Prostate gland (tissue), 2 donors: ENCODE measurements at regions not wholly inside any gene's neighbourhood (a gene's known extent, or its start where the extent isn't known, plus 50 kb on each side); places are given as distances from the start of the nearest gene placed in this dataset.
A peak's percentile ranks its signal among the peaks of the same experiment; 100 is the strongest.

ENCODE experiments used
- DNase-seq: peaks from one replicate; pipeline ENCODE4 v3.0.0-alpha.2; 2019; ENCODE audit warnings: low spot score
- H3K27ac ChIP-seq, 2 donors: fragments of 200-600 bp; sonication (generic); 2 replicates each; pipeline ENCODE4 v1.5.1; 2017 to 2019
- H3K27me3 ChIP-seq: fragments of 200-600 bp; sonication (generic); replicated peaks from 2 replicates; pipeline ENCODE4 v1.5.1; 2019; ENCODE audit not compliant: insufficient read depth
- H3K36me3 ChIP-seq, 2 donors: fragments of 200-600 bp; sonication (generic); 1 replicate in 1 of 2; 2 replicates in 1 of 2; pipeline versions ENCODE4 v1.5.1 to v1.8.1; 2017 to 2019
- H3K4me1 ChIP-seq: fragments of 200-600 bp; sonication (generic); replicated peaks from 2 replicates; pipeline ENCODE4 v1.5.1; 2019
- H3K4me3 ChIP-seq, 2 donors: fragments of 200-600 bp; sonication (generic); 2 replicates each; pipeline ENCODE4 v1.5.1; 2017 to 2019
- H3K9me3 ChIP-seq: fragments of 200-600 bp; sonication (generic); 2 replicates; pipeline ENCODE4 v1.5.1; 2017
- POLR2A ChIP-seq: fragments of 450-650 bp; IDR thresholded peaks from one replicate; pipeline ENCODE4 v1.6.1; 2016; ENCODE audit warnings: antibody characterized with exemption, mild to moderate bottlenecking
- POLR2AphosphoS5 ChIP-seq: sonication (generic); formaldehyde crosslinking; IDR thresholded peaks from one replicate; pipeline ENCODE4 v1.6.1; 2017; ENCODE audit warnings: antibody characterized with exemption
- WGBS: methylation state at CpG from one replicate; pipeline ENCODE4 v1.1.5; 2018; 5-methylcytosine and 5-hydroxymethylcytosine counted together
- intact Hi-C: fragments of 100-400 bp; cut with DNase I; formaldehyde crosslinking; loops from one replicate; pipeline ENCODE4 v1.14.2; 2022
- TF ChIP-seq, protein P1 (sequence below), 4 experiments: fragments of 200-600 bp in 2 of 4; fragments of 450-650 bp in 2 of 4; sonication (generic) in 2 of 4; IDR thresholded peaks; 1 replicate in 3 of 4; 2 replicates in 1 of 4; pipeline ENCODE4 v1.5.1; 2016 to 2019; ENCODE audit warnings: antibody characterized with exemption in 4 of 4, mild to moderate bottlenecking in 2 of 4, moderate library complexity in 2 of 4

DNA sequence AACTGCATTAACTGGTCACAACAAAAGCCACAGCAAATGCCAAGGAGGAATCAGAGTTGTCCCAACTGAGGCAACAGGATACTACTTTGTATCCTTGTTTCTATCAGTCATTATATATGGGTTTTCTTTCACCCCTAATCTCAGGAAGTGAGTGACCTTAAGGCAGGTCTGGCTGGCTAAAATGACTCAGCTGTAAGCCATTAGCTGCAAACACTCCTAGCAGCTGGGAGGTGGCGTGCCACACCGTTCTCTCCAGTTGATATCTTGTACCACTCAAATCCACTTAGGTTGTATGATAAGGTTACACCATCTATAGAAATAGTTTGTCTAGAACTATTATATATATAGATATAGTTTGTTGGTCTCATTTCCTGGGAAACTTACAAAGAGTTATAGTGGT lies 171.1 kb upstream of the MC4R start:
- WGBS, result 98% methylated on average over 2 of the region's 2 CpGs
- Histone ChIP-seq H3K27me3 (no peaks in the 10 kb centered on the region), H3K27ac (no peak overlapping the region), H3K4me1 (no peaks in the 10 kb centered on the region), H3K4me3 (no peak overlapping the region), H3K36me3 (no peaks in the 10 kb centered on the region), H3K9me3 (no peaks in the 10 kb centered on the region)
- intact Hi-C loops, result no loop called here
- TF ChIP-seq, protein P1, sequence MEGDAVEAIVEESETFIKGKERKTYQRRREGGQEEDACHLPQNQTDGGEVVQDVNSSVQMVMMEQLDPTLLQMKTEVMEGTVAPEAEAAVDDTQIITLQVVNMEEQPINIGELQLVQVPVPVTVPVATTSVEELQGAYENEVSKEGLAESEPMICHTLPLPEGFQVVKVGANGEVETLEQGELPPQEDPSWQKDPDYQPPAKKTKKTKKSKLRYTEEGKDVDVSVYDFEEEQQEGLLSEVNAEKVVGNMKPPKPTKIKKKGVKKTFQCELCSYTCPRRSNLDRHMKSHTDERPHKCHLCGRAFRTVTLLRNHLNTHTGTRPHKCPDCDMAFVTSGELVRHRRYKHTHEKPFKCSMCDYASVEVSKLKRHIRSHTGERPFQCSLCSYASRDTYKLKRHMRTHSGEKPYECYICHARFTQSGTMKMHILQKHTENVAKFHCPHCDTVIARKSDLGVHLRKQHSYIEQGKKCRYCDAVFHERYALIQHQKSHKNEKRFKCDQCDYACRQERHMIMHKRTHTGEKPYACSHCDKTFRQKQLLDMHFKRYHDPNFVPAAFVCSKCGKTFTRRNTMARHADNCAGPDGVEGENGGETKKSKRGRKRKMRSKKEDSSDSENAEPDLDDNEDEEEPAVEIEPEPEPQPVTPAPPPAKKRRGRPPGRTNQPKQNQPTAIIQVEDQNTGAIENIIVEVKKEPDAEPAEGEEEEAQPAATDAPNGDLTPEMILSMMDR (IDR thresholded peaks at IDR 0.05), result no peak
- TF ChIP-seq POLR2AphosphoS5 (no peak), POLR2A (no peak)
- no peak for DNase-seq

DNA sequence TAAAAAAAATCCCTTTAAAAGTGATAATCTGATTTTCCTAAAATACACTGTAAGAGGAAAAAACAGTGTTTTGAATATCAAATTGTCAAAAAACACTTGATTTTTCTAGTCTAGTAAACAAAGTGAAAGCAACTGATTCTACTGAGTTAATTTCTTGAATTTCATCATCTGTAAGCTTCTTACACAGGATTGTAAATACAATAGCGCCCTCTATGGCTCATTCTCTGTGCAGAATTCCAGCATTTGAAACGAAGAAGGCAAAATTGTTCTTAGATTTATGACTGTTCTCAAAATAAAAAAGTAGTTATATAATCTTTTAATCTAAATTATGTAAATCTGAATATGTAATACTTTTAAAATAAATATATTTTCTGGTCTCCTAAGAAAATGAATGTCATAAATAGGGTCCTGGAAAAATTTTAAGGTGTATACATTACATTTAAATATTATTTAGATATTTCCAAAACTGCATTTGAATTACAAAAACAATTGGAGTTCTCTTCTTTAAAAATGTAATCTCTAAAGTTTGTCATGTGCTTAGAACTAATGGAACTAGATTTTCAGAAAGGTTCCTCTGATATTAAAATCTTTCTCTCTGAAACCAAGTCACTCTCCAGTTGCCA lies 176.9 kb upstream of the MC4R start:
- WGBS, result 0% methylated on average over 2 of the region's 2 CpGs
- Histone ChIP-seq H3K4me1 (no peaks in the 10 kb centered on the region), H3K36me3 (no peaks in the 10 kb centered on the region), H3K9me3 (no peaks in the 10 kb centered on the region), H3K27ac (no peak overlapping the region), H3K4me3 (no peak overlapping the region), H3K27me3 (no peaks in the 10 kb centered on the region)
- intact Hi-C loops, result loop anchor here (5.0 kb wide), 1 partner anchor 562 kb away; no protein-coding TSS in a partner anchor
- no peak for TF ChIP-seq POLR2AphosphoS5
- TF ChIP-seq, protein P1 (IDR thresholded peaks at IDR 0.05), result peak; percentile 42 to 71 (median 57)
- TF ChIP-seq POLR2A, result no peak
- peak; percentile 11 for DNase-seq

DNA sequence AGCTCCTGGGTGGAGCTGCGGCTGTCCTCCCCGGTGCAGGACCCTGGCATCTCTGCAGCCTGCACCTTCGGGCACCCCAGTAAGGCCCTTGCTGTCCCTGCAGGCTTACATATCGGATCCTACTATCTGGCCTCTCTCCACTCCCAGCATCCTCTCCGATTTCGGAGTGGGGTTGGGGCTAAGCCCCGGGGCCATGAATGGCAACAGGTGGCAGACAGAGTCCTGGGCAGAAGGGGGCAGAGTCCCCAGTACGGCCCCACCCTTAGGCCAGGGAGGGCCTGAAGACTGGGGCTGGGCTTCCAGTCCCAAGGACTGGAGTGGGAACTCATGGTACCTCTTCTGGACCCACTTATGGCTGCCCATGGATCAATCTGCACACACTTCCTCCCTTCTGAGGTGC lies 180.4 kb upstream of the MC4R start:
- TF ChIP-seq POLR2AphosphoS5 (no peak), POLR2A (no peak)
- TF ChIP-seq, protein P1 (IDR thresholded peaks at IDR 0.05), result no peak
- DNase-seq, result no peak
- H3K27ac ChIP-seq, result no peak overlapping the region
- no peaks in the 10 kb centered on the region for H3K36me3 ChIP-seq
- H3K4me3 ChIP-seq, result no peak overlapping the region
- H3K9me3 ChIP-seq, result no peaks in the 10 kb centered on the region
- intact Hi-C loops, result no loop called here
- WGBS, result 90% methylated on average over 8 of the region's 8 CpGs
- H3K27me3 ChIP-seq, result no peaks in the 10 kb centered on the region
- no peaks in the 10 kb centered on the region for H3K4me1 ChIP-seq

DNA sequence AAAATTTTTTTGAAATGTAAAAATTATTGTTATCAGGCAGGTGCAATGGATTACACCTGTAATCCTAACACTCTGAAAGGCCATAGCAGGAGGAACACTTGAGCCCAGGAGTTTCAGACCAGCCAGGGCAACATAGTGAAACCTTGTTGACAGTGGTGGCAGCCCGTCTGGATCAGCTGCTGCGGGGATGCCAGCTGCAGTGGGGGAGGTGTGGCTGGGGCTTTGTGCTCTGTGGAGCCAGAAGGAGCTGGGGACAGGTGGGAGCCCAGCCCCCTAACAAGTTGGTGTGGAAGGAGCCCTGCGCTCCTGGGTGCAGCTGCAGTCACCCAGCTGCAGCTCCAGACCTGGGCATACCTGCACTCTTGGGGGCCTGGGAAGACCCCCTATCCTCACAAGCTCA lies 182.4 kb upstream of the MC4R start:
- Histone ChIP-seq H3K4me1 (no peaks in the 10 kb centered on the region), H3K4me3 (no peak overlapping the region), H3K27ac (no peak overlapping the region), H3K9me3 (no peaks in the 10 kb centered on the region), H3K36me3 (no peaks in the 10 kb centered on the region), H3K27me3 (no peaks in the 10 kb centered on the region)
- WGBS, result 50% methylated on average over 2 of the region's 3 CpGs
- TF ChIP-seq POLR2A (no peak), POLR2AphosphoS5 (no peak)
- TF ChIP-seq, protein P1 (IDR thresholded peaks at IDR 0.05), result no peak
- intact Hi-C loops, result no loop called here
- no peak for DNase-seq

DNA sequence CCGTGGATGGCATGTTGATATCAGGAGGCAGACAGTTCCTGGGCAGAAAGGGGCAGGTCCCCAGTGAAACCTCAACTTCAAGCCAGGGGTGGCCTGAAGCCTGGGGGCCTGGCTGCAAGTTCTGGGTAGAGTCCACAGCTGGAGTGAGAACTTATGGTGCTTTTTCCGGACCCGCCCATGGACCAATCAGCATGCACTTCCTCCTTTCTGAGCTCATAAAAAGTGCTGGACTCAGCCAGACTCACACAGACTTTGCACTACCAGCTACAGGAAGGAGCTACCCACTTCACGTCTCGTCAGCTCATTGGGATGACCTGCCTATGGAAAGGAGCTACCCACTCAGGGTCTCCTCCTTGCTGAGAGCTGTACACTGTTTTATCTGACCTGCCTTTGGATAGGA lies 183.1 kb upstream of the MC4R start:
- H3K27me3 ChIP-seq, result no peaks in the 10 kb centered on the region
- intact Hi-C loops, result no loop called here
- no peaks in the 10 kb centered on the region for H3K36me3 ChIP-seq
- no peaks in the 10 kb centered on the region for H3K4me1 ChIP-seq
- TF ChIP-seq POLR2A (no peak), POLR2AphosphoS5 (no peak)
- TF ChIP-seq, protein P1 (IDR thresholded peaks at IDR 0.05), result no peak
- no peaks in the 10 kb centered on the region for H3K9me3 ChIP-seq
- no peak for DNase-seq
- no peak overlapping the region for H3K27ac ChIP-seq
- no peak overlapping the region for H3K4me3 ChIP-seq
- WGBS, result 81% methylated on average over 5 of the region's 5 CpGs
